Hepatocyte (in vitro differentiated cells): ENCODE measurements at regions not wholly inside any gene's neighbourhood (a gene's known extent, or its start where the extent isn't known, plus 50 kb on each side); places are given as distances from the start of the nearest gene placed in this dataset.

ENCODE experiments used
- DNase-seq: peaks from one replicate; pipeline ENCODE4 v3.0.0-alpha.2; 2016; ENCODE audit warnings: low spot score
- H2AFZ ChIP-seq: fragments of 200-600 bp; sonication (generic); 2 replicates; pipeline ENCODE4 v1.6.0; 2016; ENCODE audit warnings: antibody characterized with exemption, mild to moderate bottlenecking
- H3K27ac ChIP-seq: fragments of 200-600 bp; sonication (generic); 2 replicates; pipeline ENCODE4 v1.5.1; 2016; ENCODE audit warnings: mild to moderate bottlenecking
- H3K27me3 ChIP-seq: fragments of 200-600 bp; sonication (generic); 2 replicates; pipeline ENCODE4 v1.6.1; 2016
- H3K36me3 ChIP-seq: fragments of 200-600 bp; sonication (generic); replicated peaks from 2 replicates; pipeline ENCODE4 v1.5.1; 2016; ENCODE audit warnings: low read depth; ENCODE audit not compliant: insufficient read depth
- H3K4me1 ChIP-seq: fragments of 200-600 bp; sonication (generic); 2 replicates; pipeline ENCODE4 v1.5.1; 2016; ENCODE audit warnings: mild to moderate bottlenecking, moderate library complexity; ENCODE audit not compliant: insufficient read depth
- H3K4me2 ChIP-seq: fragments of 200-600 bp; sonication (generic); 2 replicates; pipeline ENCODE4 v1.6.0; 2016
- H3K4me3 ChIP-seq: fragments of 200-600 bp; sonication (generic); 2 replicates; pipeline ENCODE4 v1.5.1; 2016; ENCODE audit warnings: mild to moderate bottlenecking
- H3K79me2 ChIP-seq: fragments of 200-600 bp; sonication (generic); 2 replicates; pipeline ENCODE4 v1.6.0; 2017; ENCODE audit warnings: mild to moderate bottlenecking
- H3K9me2 ChIP-seq: fragments of 200-600 bp; sonication (generic); replicated peaks from 2 replicates; pipeline ENCODE4 v1.6.0; 2017; ENCODE audit warnings: mild to moderate bottlenecking; ENCODE audit not compliant: insufficient read depth
- H3K9me3 ChIP-seq: fragments of 200-600 bp; sonication (generic); 2 replicates; pipeline ENCODE4 v1.5.1; 2016; ENCODE audit warnings: low read depth, mild to moderate bottlenecking
- H4K20me1 ChIP-seq: fragments of 200-600 bp; sonication (generic); 2 replicates; pipeline ENCODE4 v1.6.0; 2016; ENCODE audit warnings: mild to moderate bottlenecking; ENCODE audit not compliant: insufficient read depth, poor library complexity, severe bottlenecking
- CTCF ChIP-seq: fragments of 200-600 bp; sonication (generic); IDR thresholded peaks from 2 replicates; pipeline ENCODE4 v1.5.1; 2016; ENCODE audit warnings: antibody characterized with exemption, mild to moderate bottlenecking; ENCODE audit not compliant: poor library complexity
- EZH2 ChIP-seq: fragments of 200-600 bp; sonication (generic); IDR thresholded peaks from 2 replicates; pipeline ENCODE4 v1.6.1; 2016; ENCODE audit warnings: antibody characterized with exemption, mild to moderate bottlenecking, borderline replicate concordance
- EZH2phosphoT487 ChIP-seq: fragments of 200-600 bp; sonication (generic); IDR thresholded peaks from one replicate; pipeline ENCODE4 v1.6.1; 2018; ENCODE audit warnings: antibody characterized with exemption, mild to moderate bottlenecking, low read depth, moderate library complexity; ENCODE audit not compliant: unreplicated experiment, severe bottlenecking
- WGBS: methylation state at CpG from one replicate; pipeline ENCODE4 v1.1.6; 2016; ENCODE audit warnings: low lambda C conversion rate; ENCODE audit errors: missing lambda C conversion rate; 5-methylcytosine and 5-hydroxymethylcytosine counted together

DNA sequence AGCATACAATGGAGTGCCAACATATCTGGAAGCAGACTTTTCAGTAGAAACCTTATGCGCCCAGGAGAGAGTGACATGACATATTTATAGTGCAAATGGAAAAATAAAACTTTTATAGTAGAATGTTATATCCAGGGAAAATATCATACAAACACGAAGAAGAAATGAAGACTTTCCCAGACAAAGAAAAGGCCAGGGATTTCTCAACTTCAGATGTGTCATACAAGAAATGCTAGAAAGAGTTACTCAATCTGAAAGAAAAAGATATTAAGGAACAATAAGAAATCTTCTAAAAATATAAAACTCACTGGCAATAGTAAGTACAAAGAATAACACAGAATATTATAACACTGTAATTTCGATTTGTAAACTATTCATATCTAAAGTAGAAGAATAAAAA, 1269.3 kb downstream of the GRIK2 start:
- no peaks in the 10 kb centered on the region for H3K79me2 ChIP-seq
- TF ChIP-seq EZH2phosphoT487, result no peak
- no peak for TF ChIP-seq CTCF
- no peak for TF ChIP-seq EZH2
- H3K9me2 ChIP-seq, result no peaks in the 10 kb centered on the region
- H3K4me1 ChIP-seq, result no peaks in the 10 kb centered on the region
- no peak overlapping the region for H3K4me3 ChIP-seq
- DNase-seq, result no peak
- no peak overlapping the region for H3K4me2 ChIP-seq
- 63% methylated on average over 3 of the region's 3 CpGs for WGBS
- H3K9me3 ChIP-seq, result no peaks in the 10 kb centered on the region
- no peaks in the 10 kb centered on the region for H4K20me1 ChIP-seq
- H3K27me3 ChIP-seq, result no peaks in the 10 kb centered on the region
- H3K36me3 ChIP-seq, result no peaks in the 10 kb centered on the region
- no peak overlapping the region for H2AFZ ChIP-seq
- H3K27ac ChIP-seq, result no peak overlapping the region

- DNase-seq, result peak; percentile 5
- Histone ChIP-seq H3K27me3 (no peaks in the 10 kb centered on the region), H3K4me3 (no peak overlapping the region), H3K4me2 (no peak overlapping the region), H3K79me2 (no peaks in the 10 kb centered on the region), H2AFZ (no peak overlapping the region), H4K20me1 (no peaks in the 10 kb centered on the region), H3K27ac (no peak overlapping the region), H3K9me3 (no peaks in the 10 kb centered on the region), H3K36me3 (no peaks in the 10 kb centered on the region), H3K9me2 (no peaks in the 10 kb centered on the region), H3K4me1 (no peaks in the 10 kb centered on the region)
- TF ChIP-seq CTCF, result no peak
- TF ChIP-seq EZH2, result no peak
- TF ChIP-seq EZH2phosphoT487, result no peak
- 56% methylated on average over 5 of the region's 5 CpGs for WGBS
Measured at GRCh38 chr6:102660303-102660702, 1266.8 kb downstream of the GRIK2 start.

- Histone ChIP-seq H2AFZ (no peak overlapping the region), H3K4me2 (no peak overlapping the region), H3K4me3 (no peak overlapping the region), H4K20me1 (no peaks in the 10 kb centered on the region), H3K4me1 (no peaks in the 10 kb centered on the region), H3K27me3 (no peaks in the 10 kb centered on the region), H3K9me3 (no peaks in the 10 kb centered on the region), H3K27ac (no peak overlapping the region), H3K9me2 (no peaks in the 10 kb centered on the region), H3K79me2 (no peaks in the 10 kb centered on the region), H3K36me3 (no peaks in the 10 kb centered on the region)
- TF ChIP-seq EZH2, result no peak
- TF ChIP-seq EZH2phosphoT487, result no peak
- no peak for TF ChIP-seq CTCF
- no peak for DNase-seq
- WGBS, result 78% methylated on average over 1 of the region's 1 CpG
Measured at GRCh38 chr6:102655823-102656222, 1262.3 kb downstream of the GRIK2 start.

DNA sequence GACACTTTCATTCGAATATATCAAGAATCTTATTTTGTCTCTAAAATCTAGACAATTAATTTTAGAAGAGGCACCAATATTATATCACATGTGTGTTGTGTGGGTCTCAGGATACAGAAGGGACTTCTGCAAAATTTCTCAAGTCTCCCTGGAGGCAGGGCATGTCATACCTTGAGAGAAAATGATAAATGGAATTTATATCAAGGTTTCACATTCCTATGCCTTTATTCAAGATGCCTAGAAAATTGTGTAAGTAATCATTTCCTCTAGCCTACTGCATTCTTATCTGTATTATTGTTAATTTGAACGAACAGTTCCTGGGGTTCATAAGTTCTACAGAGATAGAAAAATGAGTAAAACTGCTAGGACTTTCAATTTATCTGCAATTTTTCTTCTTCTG, 1247.9 kb downstream of the GRIK2 start:
- H3K27ac ChIP-seq, result no peak overlapping the region
- no peak overlapping the region for H3K4me2 ChIP-seq
- no peak overlapping the region for H3K4me3 ChIP-seq
- H3K27me3 ChIP-seq, result no peaks in the 10 kb centered on the region
- TF ChIP-seq EZH2phosphoT487 (no peak), EZH2 (no peak), CTCF (no peak)
- H3K4me1 ChIP-seq, result no peaks in the 10 kb centered on the region
- no peaks in the 10 kb centered on the region for H3K9me3 ChIP-seq
- 85% methylated on average over 2 of the region's 2 CpGs for WGBS
- no peaks in the 10 kb centered on the region for H4K20me1 ChIP-seq
- H3K79me2 ChIP-seq, result no peaks in the 10 kb centered on the region
- H2AFZ ChIP-seq, result no peak overlapping the region
- H3K36me3 ChIP-seq, result no peaks in the 10 kb centered on the region
- no peaks in the 10 kb centered on the region for H3K9me2 ChIP-seq
- no peak for DNase-seq
